ENCODE measurements at regions not wholly inside any gene's neighbourhood (a gene's known extent, or its start where the extent isn't known, plus 50 kb on each side); places are given as distances from the start of the nearest gene placed in this dataset.
A peak's percentile ranks its signal among the peaks of the same experiment; 100 is the strongest.
"Not testable (repeated sequence)": the region's sequence is repeated elsewhere in the genome, so short reads cannot be mapped to it uniquely, and the experiment has no call there.

DNA sequence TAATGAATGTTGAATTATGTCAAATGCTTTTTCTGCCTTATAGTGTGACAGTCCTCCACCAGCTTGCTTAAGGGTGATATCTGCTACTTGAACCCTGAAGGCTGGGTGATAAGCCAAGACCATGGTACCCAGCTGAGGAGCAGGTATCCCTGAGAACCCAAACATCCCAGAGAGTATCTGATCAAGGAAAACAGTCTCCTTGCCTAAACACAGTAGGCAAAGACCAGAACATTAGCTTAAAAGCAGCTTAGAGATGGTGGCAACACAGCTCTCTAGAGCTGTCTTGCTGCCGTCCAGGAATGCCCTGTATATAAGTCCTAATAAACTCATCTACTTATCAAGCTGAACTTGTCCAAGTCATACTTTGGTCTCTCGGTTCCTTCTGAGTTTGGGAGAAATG lies 127.7 kb upstream of the PRSS16 start:
- H3K4me3 ChIP-seq (ENCODE audit: low read depth, low read length): no peak overlapping the region
- no peak for TF ChIP-seq CTCF (IDR thresholded peaks at IDR 0.05; ENCODE audit: low read depth, low read length)

GRCh38 chr6:27121640-27122039 lies 125.9 kb upstream of the PRSS16 start:
- TF ChIP-seq CTCF (IDR thresholded peaks at IDR 0.05; ENCODE audit: low read depth, low read length): no peak
- H3K4me3 ChIP-seq (ENCODE audit: low read depth, low read length): no peak overlapping the region

DNA sequence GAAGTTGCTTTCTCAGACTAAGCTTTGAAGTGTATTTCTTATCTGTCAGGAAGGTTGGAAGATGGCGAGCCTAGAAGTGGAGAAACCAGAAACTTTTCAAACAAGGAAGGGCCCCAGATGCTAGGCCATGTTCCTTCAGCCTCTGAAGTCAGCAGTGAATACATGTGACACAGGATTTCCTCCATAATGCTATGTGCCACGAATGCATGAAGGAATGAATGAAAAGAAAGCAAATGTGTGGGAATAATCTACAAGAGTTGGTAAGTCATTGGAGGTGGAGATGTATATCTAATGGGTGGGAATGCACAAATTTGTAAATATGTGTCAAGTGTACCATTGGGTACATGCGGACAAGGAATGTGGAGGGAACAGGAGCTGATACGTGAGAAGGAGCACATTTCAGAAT lies 123.2 kb upstream of the PRSS16 start:
- no peak for TF ChIP-seq CTCF (IDR thresholded peaks at IDR 0.05; ENCODE audit: low read depth, low read length)
- no peak overlapping the region for H3K4me3 ChIP-seq (ENCODE audit: low read depth, low read length)

GRCh38 chr6:27126046-27126814 lies 121.3 kb upstream of the PRSS16 start:
- H3K4me3 ChIP-seq (ENCODE audit: low read depth, low read length): no peak overlapping the region
- no peak for TF ChIP-seq CTCF (IDR thresholded peaks at IDR 0.05; ENCODE audit: low read depth, low read length)

GRCh38 chr6:27126815-27127537 lies 120.5 kb upstream of the PRSS16 start:
- peak; percentile 51 for TF ChIP-seq CTCF (IDR thresholded peaks at IDR 0.05; ENCODE audit: low read depth, low read length)

GRCh38 chr6:27127874-27128273 lies 119.6 kb upstream of the PRSS16 start:
- H3K4me3 ChIP-seq (ENCODE audit: low read depth, low read length): not testable (repeated sequence)

More at GRCh38 chr6:27126815-27127537, 120.5 kb upstream of the PRSS16 start:
- peak overlapping the region; percentile 47 for H3K4me3 ChIP-seq (ENCODE audit: low read depth, low read length)

DNA sequence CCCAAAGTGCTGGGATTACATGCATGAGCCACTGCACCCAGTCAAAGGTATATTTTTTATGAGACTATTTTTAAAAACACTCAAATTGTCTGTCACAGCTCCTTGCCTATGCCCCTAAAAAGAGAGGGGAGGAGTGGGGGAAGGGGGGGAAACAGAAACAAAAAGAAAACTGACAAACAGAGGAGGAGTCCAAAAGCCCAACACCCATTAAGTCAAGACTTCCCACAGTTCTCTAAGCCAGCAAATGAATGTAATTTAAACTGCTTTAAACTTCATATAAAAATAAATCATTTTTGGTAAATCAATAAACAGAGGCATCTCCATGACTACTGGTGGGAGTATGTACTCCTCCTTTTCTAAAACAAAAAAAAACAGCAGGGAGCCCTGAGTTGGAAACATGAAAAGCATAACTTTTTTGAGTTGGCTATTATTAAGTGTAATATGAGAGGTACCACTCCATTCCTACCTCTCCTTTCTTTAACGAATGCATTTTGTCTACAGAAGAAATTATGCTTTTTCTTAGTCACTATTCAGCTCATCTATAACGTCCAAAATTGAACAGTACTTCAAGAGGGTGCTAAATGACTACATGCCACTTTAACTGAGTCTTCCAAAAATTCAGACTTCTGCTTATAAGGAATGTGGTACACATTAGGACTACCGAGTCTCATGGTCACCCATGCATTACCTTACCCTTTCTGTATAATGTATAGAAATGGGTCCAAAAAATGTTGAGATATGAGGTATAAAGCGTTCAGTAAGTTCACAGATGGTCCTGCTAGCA lies 119.0 kb upstream of the PRSS16 start:
- no peak overlapping the region for H3K4me3 ChIP-seq (ENCODE audit: low read depth, low read length)
- no peak for TF ChIP-seq CTCF (IDR thresholded peaks at IDR 0.05; ENCODE audit: low read depth, low read length)

All from WI38 (cell line).